ENCODE measurements at regions not wholly inside any gene's neighbourhood (a gene's known extent, or its start where the extent isn't known, plus 50 kb on each side); places are given as distances from the start of the nearest gene placed in this dataset.

GRCh38 chr4:4709736-4710135, 149.7 kb upstream of the MSX1 start:
- DNase-seq (ENCODE audit: low spot score in 2 of 2): no peak
- Histone ChIP-seq H3K36me3 (no peaks in the 10 kb centered on the region), H3K4me3 (no peak overlapping the region), H3K27ac (no peak overlapping the region), H3K9me3 (no peaks in the 10 kb centered on the region), H3K4me1 (no peaks in the 10 kb centered on the region), H3K27me3 (no peaks in the 10 kb centered on the region)
- TF ChIP-seq CTCF (IDR thresholded peaks at IDR 0.05): no peak
- TF ChIP-seq POLR2A (IDR thresholded peaks at IDR 0.05): no peak
- no peak for TF ChIP-seq POLR2AphosphoS5 (IDR thresholded peaks at IDR 0.05)
- intact Hi-C loops (cut with DNase I; ENCODE audit: low total_unique reads): no loop called here

- Histone ChIP-seq H3K36me3 (no peaks in the 10 kb centered on the region), H3K4me3 (no peak overlapping the region), H3K27me3 (no peaks in the 10 kb centered on the region), H3K27ac (no peak overlapping the region), H3K9me3 (no peaks in the 10 kb centered on the region), H3K4me1 (no peaks in the 10 kb centered on the region)
- no peak for DNase-seq (ENCODE audit: low spot score in 2 of 2)
- TF ChIP-seq POLR2AphosphoS5 (IDR thresholded peaks at IDR 0.05): no peak
- no peak for TF ChIP-seq CTCF (IDR thresholded peaks at IDR 0.05)
- TF ChIP-seq POLR2A (IDR thresholded peaks at IDR 0.05): no peak
- intact Hi-C loops (cut with DNase I; ENCODE audit: low total_unique reads): no loop called here
Measured at GRCh38 chr4:4704267-4704666, 155.2 kb upstream of the MSX1 start.

DNA sequence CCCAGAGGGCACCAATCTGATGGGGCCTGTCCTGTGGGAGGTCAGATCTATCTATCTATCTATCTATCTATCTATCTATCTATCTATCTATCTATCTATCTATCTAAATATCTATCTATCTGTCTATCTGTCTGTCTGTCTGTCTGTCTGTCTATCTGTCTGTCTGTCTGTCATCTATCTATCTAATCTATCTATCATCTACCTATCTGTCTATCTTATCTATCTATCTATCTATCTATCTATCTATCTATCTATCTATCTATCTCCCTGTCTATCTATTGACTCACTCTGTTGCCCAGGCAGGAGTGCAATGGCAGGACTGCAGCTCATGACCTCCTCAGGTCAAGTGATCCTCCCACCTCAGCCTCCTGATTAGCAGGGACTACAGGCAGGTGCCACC, 155.7 kb upstream of the STX18 start:
- TF ChIP-seq CTCF (IDR thresholded peaks at IDR 0.05): no peak
- TF ChIP-seq POLR2AphosphoS5 (IDR thresholded peaks at IDR 0.05): no peak
- TF ChIP-seq POLR2A (IDR thresholded peaks at IDR 0.05): no peak
- Histone ChIP-seq H3K27me3 (no peaks in the 10 kb centered on the region), H3K4me1 (no peaks in the 10 kb centered on the region), H3K36me3 (no peaks in the 10 kb centered on the region), H3K27ac (no peak overlapping the region), H3K9me3 (no peaks in the 10 kb centered on the region), H3K4me3 (no peak overlapping the region)
- intact Hi-C loops (cut with DNase I; ENCODE audit: low total_unique reads): no loop called here
- DNase-seq (ENCODE audit: low spot score in 2 of 2): no peak

DNA sequence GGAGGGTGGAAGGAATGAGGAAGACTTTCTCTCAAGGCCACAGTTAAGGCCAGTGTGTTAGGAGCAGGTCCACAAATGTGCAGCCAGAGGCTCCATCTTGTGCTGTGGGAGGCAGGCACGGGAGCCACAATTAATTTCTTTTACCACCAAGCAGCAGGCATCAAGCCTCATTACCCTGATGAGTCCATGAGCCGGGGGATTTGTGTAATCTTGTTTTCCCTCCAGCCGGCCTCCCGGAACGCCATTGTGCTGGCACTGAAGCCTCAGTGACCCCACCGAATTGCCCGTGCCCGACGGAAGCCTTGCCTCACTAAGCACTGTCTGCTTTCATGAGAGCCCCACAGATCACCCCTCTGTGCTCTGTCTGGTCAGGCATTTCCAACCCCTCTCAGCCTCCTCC, 154.7 kb upstream of the STX18 start:
- no peak overlapping the region for H3K4me3 ChIP-seq
- no peaks in the 10 kb centered on the region for H3K27me3 ChIP-seq
- H3K4me1 ChIP-seq: no peaks in the 10 kb centered on the region
- H3K36me3 ChIP-seq: no peaks in the 10 kb centered on the region
- TF ChIP-seq POLR2A (IDR thresholded peaks at IDR 0.05) (no peak), POLR2AphosphoS5 (IDR thresholded peaks at IDR 0.05) (no peak), CTCF (IDR thresholded peaks at IDR 0.05) (no peak)
- no peaks in the 10 kb centered on the region for H3K9me3 ChIP-seq
- H3K27ac ChIP-seq: no peak overlapping the region
- intact Hi-C loops (cut with DNase I; ENCODE audit: low total_unique reads): no loop called here
- DNase-seq (ENCODE audit: low spot score in 2 of 2): no peak

GRCh38 chr4:4695497-4695896, 153.6 kb upstream of the STX18 start:
- intact Hi-C loops (cut with DNase I; ENCODE audit: low total_unique reads): no loop called here
- Histone ChIP-seq H3K9me3 (peaks cover 0 to 4% of the 10 kb centered on the region in 2 donors), H3K4me3 (no peak overlapping the region), H3K27me3 (no peaks in the 10 kb centered on the region), H3K27ac (no peak overlapping the region), H3K4me1 (no peaks in the 10 kb centered on the region), H3K36me3 (no peaks in the 10 kb centered on the region)
- TF ChIP-seq CTCF (IDR thresholded peaks at IDR 0.05) (no peak), POLR2A (IDR thresholded peaks at IDR 0.05) (no peak), POLR2AphosphoS5 (IDR thresholded peaks at IDR 0.05) (no peak)
- DNase-seq (ENCODE audit: low spot score in 2 of 2): no peak
